Osteocyte (in vitro differentiated cells): ENCODE measurements at regions not wholly inside any gene's neighbourhood (a gene's known extent, or its start where the extent isn't known, plus 50 kb on each side); places are given as distances from the start of the nearest gene placed in this dataset.

ENCODE experiments used
- DNase-seq: peaks from one replicate; pipeline ENCODE4 v3.0.0; 2021; ENCODE audit warnings: mixed read lengths; ENCODE audit not compliant: unreplicated experiment; ENCODE audit errors: extremely low spot score
- H3K27ac Mint-ChIP-seq: one replicate; pipeline ENCODE4 v1.8.0; 2021; ENCODE audit warnings: mild to moderate bottlenecking, mixed read lengths; ENCODE audit not compliant: unreplicated experiment
- H3K27me3 Mint-ChIP-seq: one replicate; pipeline ENCODE4 v1.8.0; 2021; ENCODE audit warnings: mixed read lengths; ENCODE audit not compliant: unreplicated experiment
- H3K36me3 Mint-ChIP-seq: one replicate; pipeline ENCODE4 v1.8.0; 2021; ENCODE audit warnings: mixed read lengths; ENCODE audit not compliant: unreplicated experiment
- H3K4me1 Mint-ChIP-seq: one replicate; pipeline ENCODE4 v1.8.0; 2021; ENCODE audit warnings: mixed read lengths; ENCODE audit not compliant: unreplicated experiment
- H3K4me3 Mint-ChIP-seq: one replicate; pipeline ENCODE4 v1.8.0; 2021; ENCODE audit warnings: mild to moderate bottlenecking, moderate library complexity, mixed read lengths; ENCODE audit not compliant: unreplicated experiment
- H3K9me3 Mint-ChIP-seq: one replicate; pipeline ENCODE4 v1.8.0; 2021; ENCODE audit warnings: mixed read lengths; ENCODE audit not compliant: unreplicated experiment
- CTCF ChIP-seq: fragments of 200-600 bp; sonication (generic); IDR thresholded peaks from 2 replicates; pipeline ENCODE4 v1.5.0; 2021; ENCODE audit warnings: antibody characterized with exemption, mild to moderate bottlenecking, moderate library complexity

GRCh38 chr20:24798930-24799705 is 150.0 kb upstream of the CST7 start:
- no peaks in the 10 kb centered on the region for H3K9me3 Mint-ChIP-seq
- DNase-seq = no peak
- H3K4me1 Mint-ChIP-seq = peaks cover 12% of the 10 kb centered on the region
- no peak overlapping the region for H3K4me3 Mint-ChIP-seq
- no peak for TF ChIP-seq CTCF
- no peaks in the 10 kb centered on the region for H3K27me3 Mint-ChIP-seq
- H3K36me3 Mint-ChIP-seq = no peaks in the 10 kb centered on the region
- H3K27ac Mint-ChIP-seq = no peak overlapping the region

- no peak for TF ChIP-seq CTCF
- no peak overlapping the region for H3K4me3 Mint-ChIP-seq
Observed at GRCh38 chr20:24799971-24800580, 149.0 kb upstream of the CST7 start.

GRCh38 chr20:24802286-24802820 is 146.7 kb upstream of the CST7 start:
- H3K27ac Mint-ChIP-seq = no peak overlapping the region
- H3K4me1 Mint-ChIP-seq = peaks cover 8% of the 10 kb centered on the region
- no peaks in the 10 kb centered on the region for H3K9me3 Mint-ChIP-seq
- no peaks in the 10 kb centered on the region for H3K27me3 Mint-ChIP-seq
- no peaks in the 10 kb centered on the region for H3K36me3 Mint-ChIP-seq
- DNase-seq = no peak
- H3K4me3 Mint-ChIP-seq = no peak overlapping the region
- no peak for TF ChIP-seq CTCF

More at GRCh38 chr20:24799971-24800580, 149.0 kb upstream of the CST7 start:
- Mint-ChIP-seq H3K27ac (no peak overlapping the region), H3K27me3 (no peaks in the 10 kb centered on the region), H3K9me3 (no peaks in the 10 kb centered on the region), H3K4me1 (peaks cover 12% of the 10 kb centered on the region), H3K36me3 (no peaks in the 10 kb centered on the region)
- DNase-seq = no peak

GRCh38 chr20:24804481-24805206 is 144.4 kb upstream of the CST7 start:
- H3K4me1 Mint-ChIP-seq = no peaks in the 10 kb centered on the region
- H3K4me3 Mint-ChIP-seq = no peak overlapping the region
- no peaks in the 10 kb centered on the region for H3K36me3 Mint-ChIP-seq
- TF ChIP-seq CTCF = no peak
- no peaks in the 10 kb centered on the region for H3K9me3 Mint-ChIP-seq
- H3K27me3 Mint-ChIP-seq = no peaks in the 10 kb centered on the region
- DNase-seq = no peak
- no peak overlapping the region for H3K27ac Mint-ChIP-seq
